Peyer's patch (tissue), 4 donors: ENCODE measurements at regions not wholly inside any gene's neighbourhood (a gene's known extent, or its start where the extent isn't known, plus 50 kb on each side); places are given as distances from the start of the nearest gene placed in this dataset.
A peak's percentile ranks its signal among the peaks of the same experiment; 100 is the strongest.

Experiments used
- DNase-seq, 3 donors: peaks; one replicate each; pipeline ENCODE4 v3.0.0-alpha.2; 2017 to 2019
- H3K27ac ChIP-seq, 4 donors: fragments of 200-600 bp; sonication (generic); one replicate each; pipeline ENCODE4 v1.5.1; 2016 to 2019
- H3K27me3 ChIP-seq, 2 donors: fragments of 200-600 bp; sonication (generic); one replicate each; pipeline ENCODE4 v1.5.1; 2019
- H3K36me3 ChIP-seq, 3 donors: fragments of 200-600 bp; sonication (generic); one replicate each; pipeline ENCODE4 v1.5.1; 2016 to 2019
- H3K4me1 ChIP-seq, 4 donors: fragments of 200-600 bp; sonication (generic); one replicate each; pipeline ENCODE4 v1.5.1; 2016 to 2019
- H3K4me3 ChIP-seq, 4 donors: fragments of 200-600 bp; sonication (generic); 1 replicate in 3 of 4; 2 replicates in 1 of 4; pipeline ENCODE4 v1.5.1; 2016 to 2019; ENCODE audit warnings: mild to moderate bottlenecking in 1 of 4
- H3K9me3 ChIP-seq, 4 donors: fragments of 200-600 bp; sonication (generic); one replicate each; pipeline ENCODE4 v1.5.1; 2016 to 2019; ENCODE audit warnings: mild to moderate bottlenecking in 1 of 4
- CTCF ChIP-seq, 6 experiments: fragments of 450-650 bp in 4 of 6; fragments of 200-600 bp in 2 of 6; sonication (generic) in 1 of 6; IDR thresholded peaks; one replicate each; pipeline ENCODE4 v1.5.1; 2017 to 2019; ENCODE audit warnings: antibody characterized with exemption in 6 of 6, mild to moderate bottlenecking in 3 of 6, moderate library complexity in 1 of 6
- POLR2A ChIP-seq, 2 donors: fragments of 450-650 bp; IDR thresholded peaks; one replicate each; pipeline ENCODE4 v1.5.1; 2017; ENCODE audit warnings: antibody characterized with exemption in 2 of 2, mild to moderate bottlenecking in 2 of 2, moderate library complexity in 2 of 2

- Histone ChIP-seq H3K36me3 (no peaks in the 10 kb centered on the region), H3K27ac (no peak overlapping the region), H3K4me1 (no peaks in the 10 kb centered on the region), H3K4me3 (no peak overlapping the region), H3K27me3 (no peaks in the 10 kb centered on the region), H3K9me3 (no peaks in the 10 kb centered on the region)
- no peak for DNase-seq
- peak in 4 of 6 experiments; percentile 25 to 48 (median 42) for TF ChIP-seq CTCF (IDR thresholded peaks at IDR 0.05)
- TF ChIP-seq POLR2A (IDR thresholded peaks at IDR 0.05): no peak
Observed at GRCh38 chr6:100116411-100117194, 122.6 kb upstream of the MCHR2 start.

DNA sequence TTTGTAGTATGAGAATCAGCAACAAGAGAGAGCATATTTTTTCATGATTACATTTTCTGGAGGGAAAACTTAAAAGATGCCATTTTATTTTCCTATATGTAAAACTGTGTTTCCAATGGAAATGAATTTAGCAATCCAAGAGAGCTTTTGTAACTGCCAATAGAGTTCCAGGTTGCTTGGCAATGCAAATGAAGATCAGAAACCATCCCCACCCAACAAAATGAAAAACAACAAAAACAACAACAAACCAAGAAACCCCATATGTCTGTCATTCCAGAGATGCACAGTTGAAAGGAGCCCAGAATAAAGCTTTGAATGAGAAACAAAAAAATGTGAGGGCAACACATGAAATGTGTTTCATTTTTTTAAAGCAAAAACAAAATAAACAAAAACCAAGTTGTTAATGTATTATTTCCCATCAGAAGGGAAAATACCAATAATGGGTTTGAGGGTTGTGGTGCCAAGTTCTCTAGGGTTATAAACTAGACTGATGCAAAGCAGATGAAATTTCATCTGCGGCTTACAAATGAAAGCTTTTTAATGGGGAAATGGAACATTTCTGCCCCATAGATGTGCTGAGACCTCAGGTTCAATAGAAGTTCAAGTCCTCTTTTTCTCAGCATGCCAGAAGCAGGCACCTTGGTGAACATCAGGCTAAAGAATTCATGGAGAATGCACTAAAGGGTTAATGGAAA, 121.5 kb upstream of the MCHR2 start:
- Histone ChIP-seq H3K9me3 (no peaks in the 10 kb centered on the region), H3K4me3 (no peak overlapping the region), H3K27ac (no peak overlapping the region), H3K36me3 (no peaks in the 10 kb centered on the region), H3K27me3 (no peaks in the 10 kb centered on the region), H3K4me1 (no peaks in the 10 kb centered on the region)
- no peak for DNase-seq
- TF ChIP-seq POLR2A (IDR thresholded peaks at IDR 0.05) (no peak), CTCF (IDR thresholded peaks at IDR 0.05) (no peak)

- H3K27ac ChIP-seq: no peak overlapping the region
- H3K36me3 ChIP-seq: no peaks in the 10 kb centered on the region
- TF ChIP-seq CTCF (IDR thresholded peaks at IDR 0.05): no peak
- no peak for TF ChIP-seq POLR2A (IDR thresholded peaks at IDR 0.05)
- no peaks in the 10 kb centered on the region for H3K27me3 ChIP-seq
- H3K4me3 ChIP-seq: no peak overlapping the region
- no peaks in the 10 kb centered on the region for H3K4me1 ChIP-seq
- DNase-seq: no peak
- H3K9me3 ChIP-seq: no peaks in the 10 kb centered on the region
Observed at GRCh38 chr6:100112855-100113508, 119.0 kb upstream of the MCHR2 start.

DNA sequence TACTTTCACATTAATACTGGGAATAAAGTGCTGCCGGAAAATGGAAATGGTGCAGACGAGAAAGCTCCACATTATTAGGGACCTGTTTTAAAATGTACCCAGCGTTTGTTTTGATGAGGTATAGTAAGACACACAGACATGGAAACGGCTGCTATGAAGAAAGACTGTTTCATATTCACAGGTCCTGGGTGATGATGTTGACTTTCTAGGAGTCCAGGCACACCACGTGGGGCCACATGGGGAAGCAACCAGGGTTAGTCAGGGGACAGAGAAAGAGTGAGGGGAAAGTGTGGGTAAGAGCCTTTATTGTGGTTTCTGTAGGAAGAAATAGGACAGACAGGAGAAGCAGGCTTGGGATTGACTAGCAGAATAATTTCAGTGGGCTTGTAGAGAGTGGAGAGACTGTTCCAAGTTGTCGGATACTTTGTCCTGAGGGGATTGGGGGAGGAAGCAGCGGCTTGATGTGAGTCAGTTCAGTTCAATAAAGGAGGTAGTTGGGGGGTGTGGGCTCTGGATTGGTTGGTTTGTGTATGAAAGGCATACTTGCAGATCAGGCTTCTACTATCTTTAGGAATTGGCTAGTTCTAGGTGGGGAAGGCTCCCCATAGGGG, 112.0 kb upstream of the MCHR2 start:
- Histone ChIP-seq H3K36me3 (no peaks in the 10 kb centered on the region), H3K4me3 (no peak overlapping the region), H3K9me3 (no peaks in the 10 kb centered on the region), H3K27me3 (no peaks in the 10 kb centered on the region), H3K4me1 (no peaks in the 10 kb centered on the region), H3K27ac (no peak overlapping the region)
- TF ChIP-seq POLR2A (IDR thresholded peaks at IDR 0.05) (no peak), CTCF (IDR thresholded peaks at IDR 0.05) (no peak)
- DNase-seq: no peak

GRCh38 chr6:100105138-100105537, 111.1 kb upstream of the MCHR2 start:
- TF ChIP-seq POLR2A (IDR thresholded peaks at IDR 0.05) (no peak), CTCF (IDR thresholded peaks at IDR 0.05) (no peak)
- no peaks in the 10 kb centered on the region for H3K27me3 ChIP-seq
- no peak overlapping the region for H3K27ac ChIP-seq
- no peaks in the 10 kb centered on the region for H3K4me1 ChIP-seq
- no peak for DNase-seq
- H3K4me3 ChIP-seq: no peak overlapping the region
- H3K9me3 ChIP-seq: no peaks in the 10 kb centered on the region
- no peaks in the 10 kb centered on the region for H3K36me3 ChIP-seq
